Sciatic nerve (tissue), 2 donors: ENCODE measurements at regions not wholly inside any gene's neighbourhood (a gene's known extent, or its start where the extent isn't known, plus 50 kb on each side); places are given as distances from the start of the nearest gene placed in this dataset.
A peak's percentile ranks its signal among the peaks of the same experiment; 100 is the strongest.
"Not testable (repeated sequence)": the region's sequence is repeated elsewhere in the genome, so short reads cannot be mapped to it uniquely, and the experiment has no call there.

Experiments
- ATAC-seq: fragments of 200-7000 bp; cut with Tn5 transposase; one replicate; pipeline ENCODE4 v1.9.1; 2020; ENCODE audit warnings: mild to moderate bottlenecking, moderate library complexity
- DNase-seq: peaks from one replicate; pipeline ENCODE4 v3.0.0-alpha.2; 2020; ENCODE audit warnings: low spot score
- intact Hi-C: fragments of 100-400 bp; cut with DNase I; formaldehyde crosslinking; loops from one replicate; pipeline ENCODE4 v1.14.2; 2022
- donor health status: DM: no; HTN: no; CAD: no.
- donor health status: DM: no; HTN: no; CAD: no.

- intact Hi-C loops, result no loop called here
- ATAC-seq (no peak), DNase-seq (no peak)
These were observed 186.7 kb downstream of the C9orf50 start for GRCh38 chr9:129434187-129434586.

DNA sequence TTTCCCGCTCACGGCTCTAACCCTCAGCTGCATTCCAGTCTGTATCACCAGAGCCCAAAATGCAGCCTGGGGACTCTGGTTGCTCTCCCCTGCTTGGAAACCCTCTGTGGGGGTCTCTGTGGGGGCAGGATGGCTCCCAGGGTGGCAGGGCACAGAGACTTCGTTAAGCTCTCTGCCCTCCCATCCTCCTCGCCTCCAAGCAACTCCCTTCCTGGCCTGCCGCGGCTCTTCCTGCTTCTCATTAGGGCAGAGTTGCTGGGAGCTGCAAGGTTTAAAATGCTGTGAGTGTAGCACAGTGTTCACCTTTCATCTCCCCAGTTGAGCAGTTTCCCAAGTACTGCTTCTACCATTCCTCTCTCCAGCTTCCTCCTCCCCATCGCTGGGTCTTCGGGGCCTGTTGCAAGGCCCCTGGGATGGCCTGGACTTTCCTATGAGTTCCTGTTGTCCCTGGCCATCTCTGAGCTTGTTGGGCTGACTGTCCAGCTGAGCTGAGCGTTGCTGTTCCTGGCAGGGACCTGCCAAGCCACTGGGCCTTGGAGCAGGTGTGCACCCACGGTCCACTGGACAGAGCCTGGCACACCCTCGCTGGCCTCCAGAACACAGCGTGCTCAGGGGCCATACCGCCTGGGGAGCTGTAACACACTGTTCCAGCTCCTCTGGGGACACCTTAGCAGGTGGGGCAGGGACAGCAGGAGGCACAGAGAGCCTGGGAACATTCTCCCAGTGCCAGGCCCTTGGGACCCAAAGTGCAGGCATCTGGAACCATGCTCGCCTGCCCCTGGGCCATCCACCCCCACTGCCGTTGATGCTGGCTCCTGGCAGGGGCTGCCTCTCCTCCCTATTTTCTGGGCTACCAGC, 188.4 kb downstream of the C9orf50 start:
- intact Hi-C loops, result no loop called here
- DNase-seq, result no peak
- no peak for ATAC-seq

DNA sequence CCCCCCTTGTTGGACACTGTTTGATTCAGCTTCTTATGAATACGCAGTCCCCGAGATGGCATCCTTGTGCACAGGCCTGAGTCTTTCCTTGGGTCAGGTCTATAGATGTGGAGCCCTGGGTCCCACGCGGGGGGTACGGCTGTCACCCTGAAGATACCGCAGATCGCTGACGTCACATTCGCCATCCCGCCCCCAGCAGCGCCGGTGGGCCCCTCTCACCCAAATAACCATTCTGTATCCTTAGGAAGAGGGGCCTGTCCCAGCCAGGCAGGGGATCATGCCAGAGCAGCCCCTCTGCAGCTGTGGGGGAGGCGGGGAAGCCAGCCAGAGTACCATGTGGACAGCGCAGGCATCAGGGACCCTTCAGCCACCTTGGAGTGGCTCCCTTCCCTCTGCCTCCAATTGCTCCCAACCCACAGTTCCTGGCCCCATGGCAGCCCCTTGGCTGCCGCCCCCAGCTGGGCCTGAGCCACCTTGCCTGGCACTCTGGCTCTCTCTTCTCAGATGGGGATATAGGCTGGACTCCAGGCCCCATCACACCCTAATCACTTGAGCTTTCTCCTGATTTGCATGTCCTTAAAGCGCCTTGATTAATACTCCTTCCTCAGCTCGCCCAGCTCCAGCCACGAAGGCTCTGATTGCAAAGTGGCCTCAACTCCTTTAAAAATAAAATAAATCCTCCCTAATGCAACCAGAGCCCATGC, 189.8 kb downstream of the C9orf50 start:
- DNase-seq (no peak), ATAC-seq (no peak)
- intact Hi-C loops, result no loop called here

DNA sequence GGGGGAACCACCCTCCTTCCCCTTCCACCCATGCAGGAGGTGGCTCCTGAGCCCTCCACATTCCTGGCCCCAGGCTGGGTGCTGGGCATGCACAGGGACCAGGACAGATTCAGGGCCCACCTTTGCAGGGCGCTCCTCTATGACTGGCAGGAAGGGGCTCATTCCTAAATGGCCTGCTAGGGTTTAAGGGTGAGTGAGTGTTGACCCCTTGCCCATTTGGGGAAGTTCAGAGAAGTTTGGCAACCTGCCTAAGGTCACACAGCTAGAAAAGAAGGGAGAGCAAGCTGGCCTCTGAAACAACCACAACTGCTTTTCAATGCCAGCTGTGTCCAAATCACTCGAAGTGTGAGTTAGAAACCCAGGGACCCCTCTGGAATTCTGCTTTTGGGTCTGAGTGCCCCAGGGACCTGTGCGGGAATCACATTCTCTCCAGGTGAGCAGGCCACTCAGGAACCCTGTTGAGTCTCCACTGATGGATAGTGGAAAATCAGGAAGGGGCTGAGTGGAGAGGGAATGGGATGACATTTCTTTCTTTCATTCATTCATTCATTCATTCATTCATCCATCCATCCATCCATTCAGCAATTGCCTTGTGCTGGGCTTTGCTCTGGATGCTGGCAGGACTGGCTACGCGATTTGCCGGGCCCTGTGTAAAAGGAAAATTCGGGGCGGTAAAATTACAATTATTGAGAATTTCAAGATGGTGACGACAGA, 191.9 kb downstream of the C9orf50 start:
- no peak for ATAC-seq
- intact Hi-C loops, result no loop called here
- no peak for DNase-seq

- ATAC-seq (no peak), DNase-seq (no peak)
These were observed 193.8 kb downstream of the C9orf50 start for GRCh38 chr9:129427149-129427548.

GRCh38 chr9:129423755-129424154, 197.1 kb downstream of the C9orf50 start:
- ATAC-seq, intact Hi-C loops, DNase-seq: not testable (repeated sequence)

More at GRCh38 chr9:129427149-129427548, 193.8 kb downstream of the C9orf50 start:
- intact Hi-C loops, result no loop called here

DNA sequence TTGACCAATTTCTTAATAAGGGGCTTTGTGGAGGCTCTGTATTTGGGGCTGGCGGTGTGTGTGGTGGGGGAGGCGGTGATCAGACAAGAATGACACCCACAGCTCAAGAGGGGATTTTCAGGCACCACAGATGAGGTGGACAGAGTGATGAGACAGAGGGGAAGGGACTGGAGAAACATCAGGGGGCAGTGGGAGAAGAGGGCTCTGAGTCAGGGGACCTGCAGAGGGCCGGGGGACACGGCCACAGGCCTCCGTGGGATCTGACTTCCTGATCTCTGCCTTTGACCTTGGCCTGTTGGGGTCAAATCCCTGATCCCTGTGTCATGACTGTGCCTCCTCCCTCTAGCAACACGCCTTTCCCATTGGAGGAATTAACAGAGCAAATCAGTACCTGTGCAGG, 197.7 kb downstream of the C9orf50 start:
- DNase-seq (no peak), ATAC-seq (no peak)
- intact Hi-C loops, result no loop called here

- intact Hi-C loops, result no loop called here
- ATAC-seq (peak; percentile 55), DNase-seq (no peak)
These were observed 198.1 kb downstream of the C9orf50 start for GRCh38 chr9:129422843-129423192.

DNA sequence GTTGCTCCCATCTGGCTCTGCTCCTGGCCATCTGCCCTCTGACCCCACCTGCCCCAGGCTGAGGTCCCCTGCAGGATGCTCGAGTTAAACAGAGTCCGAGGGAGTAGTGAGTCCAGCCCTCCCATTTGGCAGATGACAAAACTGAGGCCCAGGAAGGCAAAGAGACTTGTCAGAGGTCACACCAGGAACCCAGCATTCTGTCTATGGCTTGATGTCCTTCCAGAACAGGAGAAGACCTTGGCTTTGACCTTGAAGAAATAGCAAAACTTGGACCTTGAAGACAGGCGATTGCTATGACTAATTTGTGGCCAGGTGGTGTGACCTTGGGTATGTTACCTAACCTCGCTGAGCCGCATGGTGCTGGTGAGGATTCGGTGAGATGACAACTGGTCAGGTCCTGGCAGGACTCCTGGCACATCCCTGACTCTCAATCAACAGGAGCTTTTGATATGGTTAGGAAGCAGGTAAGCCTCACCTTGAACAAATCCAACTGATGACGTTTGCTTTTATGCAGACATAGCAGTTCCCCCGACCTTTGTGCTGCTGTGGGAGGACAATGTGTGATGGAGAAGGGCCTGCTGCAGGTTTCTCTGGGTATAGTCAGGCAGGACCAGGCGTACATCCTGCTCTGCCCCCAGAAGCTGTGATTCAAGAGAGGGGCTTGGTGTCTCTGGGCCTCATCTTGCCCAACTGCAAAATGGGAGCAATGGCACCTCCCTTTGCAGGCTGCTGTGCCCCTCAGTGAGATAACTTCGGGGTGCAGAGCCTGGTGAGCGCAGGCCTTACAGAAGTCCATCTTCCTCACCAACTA, 198.7 kb downstream of the C9orf50 start:
- ATAC-seq, result no peak
- intact Hi-C loops, result no loop called here
- DNase-seq, result no peak

DNA sequence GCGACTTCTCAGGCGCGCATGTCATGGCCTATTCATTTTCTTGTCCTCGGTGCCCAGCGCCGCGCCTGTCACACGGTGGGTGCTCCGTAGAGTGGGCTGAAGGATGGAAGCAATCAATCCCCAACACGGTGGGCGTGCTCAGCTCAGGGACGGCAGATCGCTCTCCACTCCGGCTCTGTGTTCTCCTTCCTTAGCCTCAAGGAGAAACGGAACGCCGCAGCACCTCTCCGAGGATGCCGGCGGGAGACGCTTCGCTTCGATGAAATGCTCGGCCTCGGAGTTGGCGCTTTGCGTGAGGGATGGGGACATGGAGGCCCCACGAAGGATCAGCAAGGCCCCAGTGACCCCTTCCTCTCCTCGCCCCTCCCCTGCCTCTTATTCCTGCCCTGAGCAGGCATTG, 199.5 kb downstream of the C9orf50 start:
- intact Hi-C loops, result no loop called here
- ATAC-seq (no peak), DNase-seq (no peak)

- intact Hi-C loops, result no loop called here
- ATAC-seq, result no peak
- no peak for DNase-seq
These were observed 200.2 kb downstream of the C9orf50 start for GRCh38 chr9:129420721-129421120.

DNA sequence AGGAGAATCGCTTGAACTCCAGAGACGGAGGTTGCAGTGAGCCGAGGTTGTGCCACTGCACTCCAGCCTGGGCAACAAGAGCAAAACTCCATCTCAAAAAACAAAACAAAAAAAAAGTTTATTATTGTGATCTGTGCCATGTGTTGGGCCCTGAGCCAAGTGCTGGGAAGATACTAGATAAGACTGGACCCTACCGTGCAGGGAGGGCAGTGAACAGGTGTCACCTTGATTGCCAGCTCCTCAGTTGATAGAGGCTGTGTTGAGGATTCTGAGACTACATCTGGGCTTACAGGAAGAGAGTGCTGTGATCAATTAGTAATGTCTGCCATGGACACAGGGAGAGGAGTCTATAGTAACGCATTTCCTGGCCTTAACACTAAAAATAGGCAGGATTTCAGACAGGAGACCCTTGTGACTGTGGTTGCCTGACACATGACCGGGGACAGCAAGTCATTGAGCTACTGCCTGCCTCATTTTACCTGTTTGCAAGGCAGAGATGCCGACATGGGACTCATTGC, 201.5 kb downstream of the C9orf50 start:
- intact Hi-C loops, result no loop called here
- no peak for ATAC-seq
- no peak for DNase-seq

DNA sequence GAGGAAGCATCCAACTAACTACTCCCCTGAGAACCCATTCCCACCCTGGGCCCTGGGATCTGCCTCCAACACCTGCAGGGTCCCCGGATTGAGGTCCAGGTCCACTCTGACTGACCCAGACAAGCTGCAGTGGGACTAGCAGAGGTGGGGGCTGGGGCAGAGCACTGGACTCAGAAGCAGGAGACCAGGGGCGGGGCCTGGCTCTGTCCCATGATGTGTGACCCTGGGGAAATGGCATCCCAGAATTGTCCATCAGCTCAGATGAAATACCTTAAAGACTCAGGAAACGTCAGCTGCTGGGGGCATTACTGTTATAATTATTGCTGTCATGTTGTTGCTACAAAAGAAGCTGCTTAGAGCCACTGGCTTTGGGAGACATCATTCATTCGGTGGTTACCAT, 202.4 kb downstream of the C9orf50 start:
- no peak for ATAC-seq
- intact Hi-C loops, result no loop called here

DNA sequence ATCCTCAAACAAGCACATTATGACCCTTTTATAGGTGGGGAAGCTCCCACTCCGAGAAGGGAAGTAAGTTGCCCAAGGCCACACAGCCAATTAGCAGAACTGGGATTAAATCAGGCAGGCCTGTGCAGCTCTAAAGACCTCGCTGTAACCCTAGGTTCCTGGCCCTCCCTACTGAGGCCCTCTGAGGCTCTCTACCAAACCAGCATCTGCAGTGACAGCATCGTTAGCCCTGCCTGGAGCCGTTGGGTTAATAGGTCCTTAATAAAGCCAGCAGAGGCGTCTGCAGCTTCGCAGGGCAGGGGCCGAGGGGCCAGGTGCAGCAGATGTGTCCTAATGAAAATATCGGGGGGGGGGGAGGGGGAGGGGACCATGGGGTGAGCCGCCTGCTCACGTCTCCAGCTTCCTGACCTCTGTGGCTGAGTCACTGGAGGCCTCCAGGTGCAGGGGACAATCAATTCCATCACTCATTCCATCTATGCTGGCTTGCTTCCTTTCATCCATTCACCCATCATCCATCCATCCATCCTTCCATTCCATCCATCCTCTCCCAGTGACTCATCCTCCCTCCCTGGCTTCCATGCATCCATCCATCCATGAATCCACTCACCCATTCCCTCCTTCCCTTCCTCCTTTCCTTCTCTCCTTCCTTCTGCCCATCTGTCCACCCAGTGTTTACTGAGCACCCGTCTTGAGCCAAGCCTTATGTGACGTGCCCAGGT, 203.9 kb downstream of the C9orf50 start:
- DNase-seq, result no peak
- intact Hi-C loops, result no loop called here
- no peak for ATAC-seq

More for the DNA sequence above, 202.4 kb downstream of the C9orf50 start:
- DNase-seq, result no peak

- DNase-seq (no peak), ATAC-seq (no peak)
- intact Hi-C loops, result loop anchor here (2.0 kb wide), 1 partner anchor 43 kb away; no protein-coding TSS in a partner anchor
These were observed 204.8 kb downstream of the C9orf50 start for GRCh38 chr9:129415942-129416651.

DNA sequence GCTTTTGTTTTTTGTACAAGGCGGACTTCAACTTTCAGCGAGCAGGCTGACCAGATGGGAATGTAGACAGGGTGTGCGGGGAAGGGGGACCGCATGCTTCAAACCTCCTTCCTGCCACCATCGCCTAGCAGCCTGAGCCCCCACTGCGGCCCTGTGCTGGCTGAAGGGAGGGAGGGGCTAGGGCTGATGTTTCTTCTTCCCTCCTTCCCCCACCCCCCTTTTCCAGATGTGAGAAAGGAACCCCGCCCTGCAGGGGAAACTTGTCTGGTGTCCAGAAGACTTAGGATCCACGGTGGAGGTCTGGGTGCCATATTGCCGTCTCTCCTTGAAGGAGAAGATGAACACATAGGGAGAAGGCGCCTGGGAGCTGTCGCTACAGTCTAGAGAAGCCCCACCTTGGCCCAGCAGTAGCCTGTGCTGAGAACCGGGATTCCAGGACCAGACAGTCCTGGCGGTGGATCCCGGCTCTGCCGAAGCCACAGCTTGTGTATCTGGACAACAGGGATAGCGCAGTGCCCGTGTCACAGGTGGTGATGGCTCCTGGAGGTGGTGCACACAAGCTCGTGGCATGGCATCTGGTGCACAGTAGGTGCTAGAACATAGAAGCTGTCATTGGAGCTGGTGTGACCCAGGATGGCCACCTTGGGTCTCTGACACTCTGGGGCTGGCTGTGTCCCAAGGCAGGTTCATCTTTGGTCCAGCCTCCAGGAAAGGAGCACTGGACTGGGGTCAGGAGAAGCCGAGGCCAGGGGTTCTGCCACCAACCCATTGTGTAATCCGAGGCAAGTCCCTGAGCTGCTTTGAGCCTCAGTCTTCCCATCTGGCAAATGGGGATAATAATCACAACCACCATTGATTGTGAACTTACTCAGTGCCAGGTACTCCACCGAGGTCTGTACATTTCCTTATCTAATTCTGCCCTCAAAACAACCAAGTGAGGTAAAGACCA, 205.6 kb downstream of the C9orf50 start:
- ATAC-seq (peak; percentile 2), DNase-seq (no peak)
- intact Hi-C loops, result loop anchor here (2.0 to 5.0 kb wide), 2 partner anchors 44 to 238 kb away; partner anchors contain the start of gene IER5L
